Fibroblast of lung (primary cell): ENCODE measurements at regions not wholly inside any gene's neighbourhood (a gene's known extent, or its start where the extent isn't known, plus 50 kb on each side); places are given as distances from the start of the nearest gene placed in this dataset.

ENCODE experiments used
- EZH2 ChIP-seq: IDR thresholded peaks from 2 replicates; pipeline ENCODE4 v1.5.1; 2012; ENCODE audit warnings: low read length, control low read depth, mild to moderate bottlenecking; ENCODE audit errors: missing control alignments
- TF ChIP-seq, protein P1 (sequence below), 2 donors: IDR thresholded peaks in 1 of 2; conservative IDR thresholded peaks in 1 of 2; 1 replicate in 1 of 2; 2 replicates in 1 of 2; pipeline ENCODE4 v1.5.1; 2011 to 2012; ENCODE audit warnings: low read length in 2 of 2, control low read depth in 1 of 2, inconsistent platforms in 1 of 2, low read depth in 1 of 2, mild to moderate bottlenecking in 1 of 2

DNA sequence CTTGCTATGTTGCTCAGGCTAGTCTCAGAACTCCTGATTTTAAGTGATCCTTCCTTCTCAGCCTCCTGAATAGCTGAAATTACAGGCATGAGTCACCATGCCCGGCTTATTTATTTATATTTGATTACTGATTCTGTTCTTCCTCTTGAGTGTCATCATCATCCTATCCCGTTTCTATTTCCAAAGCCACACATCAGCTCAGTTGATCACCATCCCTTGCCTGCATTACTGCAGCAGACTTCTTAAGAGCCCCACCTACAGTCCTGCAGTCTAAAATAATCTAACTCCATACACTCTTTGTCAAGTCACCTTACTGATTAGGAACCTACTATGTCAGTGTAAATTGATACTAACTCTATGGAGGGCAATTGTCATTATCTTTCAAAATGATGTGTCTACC, 138.9 kb upstream of the RAI14 start:
- TF ChIP-seq, protein P1, sequence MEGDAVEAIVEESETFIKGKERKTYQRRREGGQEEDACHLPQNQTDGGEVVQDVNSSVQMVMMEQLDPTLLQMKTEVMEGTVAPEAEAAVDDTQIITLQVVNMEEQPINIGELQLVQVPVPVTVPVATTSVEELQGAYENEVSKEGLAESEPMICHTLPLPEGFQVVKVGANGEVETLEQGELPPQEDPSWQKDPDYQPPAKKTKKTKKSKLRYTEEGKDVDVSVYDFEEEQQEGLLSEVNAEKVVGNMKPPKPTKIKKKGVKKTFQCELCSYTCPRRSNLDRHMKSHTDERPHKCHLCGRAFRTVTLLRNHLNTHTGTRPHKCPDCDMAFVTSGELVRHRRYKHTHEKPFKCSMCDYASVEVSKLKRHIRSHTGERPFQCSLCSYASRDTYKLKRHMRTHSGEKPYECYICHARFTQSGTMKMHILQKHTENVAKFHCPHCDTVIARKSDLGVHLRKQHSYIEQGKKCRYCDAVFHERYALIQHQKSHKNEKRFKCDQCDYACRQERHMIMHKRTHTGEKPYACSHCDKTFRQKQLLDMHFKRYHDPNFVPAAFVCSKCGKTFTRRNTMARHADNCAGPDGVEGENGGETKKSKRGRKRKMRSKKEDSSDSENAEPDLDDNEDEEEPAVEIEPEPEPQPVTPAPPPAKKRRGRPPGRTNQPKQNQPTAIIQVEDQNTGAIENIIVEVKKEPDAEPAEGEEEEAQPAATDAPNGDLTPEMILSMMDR (conservative IDR thresholded peaks at IDR 0.05 in 1 of 2, IDR thresholded peaks at IDR 0.05 in 1 of 2; ENCODE audit: low read depth in 1 of 2, low read length in 2 of 2): no peak
- no peak for TF ChIP-seq EZH2
